ACHN (cell line): ENCODE measurements at regions not wholly inside any gene's neighbourhood (a gene's known extent, or its start where the extent isn't known, plus 50 kb on each side); places are given as distances from the start of the nearest gene placed in this dataset.

Experiments used
- DNase-seq: peaks from one replicate; pipeline ENCODE4 v3.0.0-alpha.2; 2015
- in situ Hi-C: cut with HindIII; loops from 2 replicates; pipeline ENCODE4 v1.10.0; 2017; ENCODE audit warnings: low sequenced_read_pairs, low pct_ligation_motif_present, low pct_unique_long_range_greater_than_20kb

DNA sequence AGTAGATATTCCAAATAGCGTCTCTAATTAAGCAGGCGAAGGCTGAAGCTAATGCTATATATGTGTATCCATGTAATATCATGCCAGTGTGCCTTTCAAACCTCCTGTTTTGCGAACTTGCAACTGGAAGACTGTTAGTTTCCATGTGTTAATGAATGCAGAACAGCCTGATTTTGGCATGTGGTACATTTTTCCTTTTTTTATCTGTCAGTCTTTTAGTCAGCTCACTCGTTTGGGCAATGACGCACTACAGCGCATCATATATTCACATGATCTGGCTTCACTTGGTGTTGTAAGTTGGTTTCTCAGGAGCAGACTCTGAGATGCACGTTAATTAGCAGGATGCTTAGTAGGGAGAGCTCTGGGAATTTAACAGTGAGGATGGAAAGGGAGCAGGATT is 210.4 kb upstream of the CA10 start:
- in situ Hi-C loops: no loop called here
- DNase-seq: no peak

DNA sequence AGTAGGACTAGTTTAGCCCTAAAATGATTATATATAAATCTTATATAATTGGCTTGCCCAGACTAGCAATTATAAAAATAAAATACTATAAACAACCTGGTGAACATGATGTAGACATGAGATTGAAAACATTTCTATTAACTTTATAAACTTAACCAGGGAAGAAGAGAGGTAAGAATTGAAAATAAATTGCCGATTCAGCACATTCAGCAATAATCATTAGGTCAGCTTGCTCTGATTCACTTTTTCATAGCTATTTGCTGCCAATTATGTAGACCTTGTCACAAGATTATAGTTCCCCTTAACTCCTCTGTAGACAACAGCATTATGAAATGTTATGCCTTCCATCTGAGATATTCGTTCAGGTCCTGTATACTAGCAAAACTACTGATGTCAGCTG is 199.3 kb upstream of the CA10 start:
- in situ Hi-C loops: no loop called here
- no peak for DNase-seq

GRCh38 chr17:52336796-52337195 is 178.3 kb upstream of the CA10 start:
- in situ Hi-C loops: no loop called here
- no peak for DNase-seq

DNA sequence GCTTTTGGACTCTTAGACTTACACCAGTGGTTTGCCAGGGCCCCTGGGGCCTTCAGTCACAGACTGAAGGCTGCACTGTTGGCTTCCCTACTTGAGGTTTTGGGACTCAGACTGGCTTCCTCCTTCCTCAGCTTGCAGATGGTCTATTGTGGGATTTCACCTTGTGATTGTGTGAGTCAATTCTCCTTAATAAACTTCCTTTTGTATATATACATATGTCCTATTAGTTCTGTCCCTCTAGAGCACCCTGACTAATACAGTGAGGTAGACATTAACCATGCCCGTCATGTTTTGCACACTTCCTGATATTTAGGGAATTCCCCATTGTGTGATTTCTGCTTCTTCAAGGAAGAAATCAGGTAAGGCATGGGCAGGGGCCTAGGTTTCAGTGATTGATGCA is 147.8 kb upstream of the CA10 start:
- no peak for DNase-seq
- in situ Hi-C loops: no loop called here

GRCh38 chr17:52298881-52299280 is 140.4 kb upstream of the CA10 start:
- in situ Hi-C loops: no loop called here
- DNase-seq: no peak

DNA sequence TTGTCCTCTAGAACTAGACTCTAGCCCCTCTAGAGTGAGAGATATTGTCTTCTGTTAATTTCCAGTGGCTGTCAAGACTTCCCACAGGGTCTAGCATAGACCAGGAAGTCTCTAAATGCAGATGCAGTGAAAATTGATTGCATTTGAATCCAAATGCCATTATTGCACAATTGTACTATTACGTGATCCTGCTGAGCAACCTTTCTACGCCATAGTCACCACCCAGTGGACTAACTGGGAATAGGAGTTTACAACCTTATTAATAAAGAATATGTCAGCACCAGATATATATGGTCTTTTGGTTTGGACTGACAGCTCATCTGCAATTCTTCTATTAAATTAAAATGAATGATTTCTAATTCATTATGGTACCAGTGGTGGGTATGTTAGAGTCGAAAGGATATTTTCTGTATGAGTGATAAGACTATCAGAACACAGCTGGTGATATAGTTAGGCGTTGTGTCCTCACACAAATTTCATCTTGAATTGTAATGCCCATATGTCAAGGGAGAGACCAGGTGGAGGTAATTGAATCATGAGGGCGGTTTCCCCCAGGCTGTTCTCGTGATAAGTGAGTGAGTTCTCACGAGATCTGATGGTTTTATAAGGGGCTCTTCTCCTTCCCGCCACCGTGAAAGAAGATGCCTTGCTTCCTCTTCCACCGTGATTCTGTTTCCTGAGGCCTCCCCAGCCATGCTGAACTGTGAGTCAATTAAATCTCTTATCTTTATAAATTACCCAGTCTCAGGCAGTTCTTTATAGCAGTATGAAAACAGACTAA is 138.9 kb upstream of the CA10 start:
- in situ Hi-C loops: no loop called here
- DNase-seq: peak; percentile 22

DNA sequence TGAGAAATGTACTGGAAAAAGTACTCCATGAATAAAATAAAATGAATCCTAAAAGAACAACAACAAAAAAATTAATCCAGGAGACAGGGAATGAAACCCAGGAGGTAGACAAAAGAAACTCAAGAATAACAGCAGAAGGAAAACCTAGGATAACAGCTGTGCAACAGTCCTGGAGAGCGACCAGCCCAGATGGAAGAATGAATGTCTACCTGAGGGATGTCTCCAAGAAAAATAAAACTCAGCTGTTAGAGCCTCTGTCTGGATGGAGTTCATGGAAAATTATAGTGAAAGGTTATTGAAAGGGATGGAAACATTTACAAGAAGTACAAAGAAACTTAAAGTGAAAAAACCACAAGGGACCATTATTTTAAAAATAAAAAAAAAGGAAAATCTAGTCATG is 135.8 kb upstream of the CA10 start:
- in situ Hi-C loops: no loop called here
- DNase-seq: no peak

- DNase-seq: no peak
Measured at GRCh38 chr17:52287611-52288010, 129.1 kb upstream of the CA10 start.

GRCh38 chr17:52283872-52284271 is 125.4 kb upstream of the CA10 start:
- in situ Hi-C loops: no loop called here
- DNase-seq: no peak

More at GRCh38 chr17:52287611-52288010, 129.1 kb upstream of the CA10 start:
- in situ Hi-C loops: no loop called here

GRCh38 chr17:52276381-52277008 is 118.0 kb upstream of the CA10 start:
- no peak for DNase-seq
- in situ Hi-C loops: no loop called here

DNA sequence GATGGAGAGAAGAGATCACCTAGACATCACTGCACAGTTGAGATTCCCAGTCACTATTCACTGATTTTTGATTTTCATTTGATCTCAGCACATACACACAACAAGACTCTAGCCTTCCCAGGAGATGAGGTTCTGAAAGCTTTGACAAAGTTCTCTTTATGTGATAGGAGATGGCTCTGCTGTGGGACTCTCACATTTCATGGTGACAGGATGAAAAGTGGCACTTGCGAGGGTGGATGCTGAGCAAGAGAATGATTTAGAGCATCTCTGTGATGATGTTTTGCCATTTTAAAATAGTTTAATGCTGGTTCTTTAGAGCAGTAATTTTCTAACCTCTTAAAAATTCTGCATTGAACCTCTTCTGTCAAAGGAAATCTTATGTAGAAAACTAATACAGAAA is 113.3 kb upstream of the CA10 start:
- DNase-seq: no peak
- in situ Hi-C loops: no loop called here

DNA sequence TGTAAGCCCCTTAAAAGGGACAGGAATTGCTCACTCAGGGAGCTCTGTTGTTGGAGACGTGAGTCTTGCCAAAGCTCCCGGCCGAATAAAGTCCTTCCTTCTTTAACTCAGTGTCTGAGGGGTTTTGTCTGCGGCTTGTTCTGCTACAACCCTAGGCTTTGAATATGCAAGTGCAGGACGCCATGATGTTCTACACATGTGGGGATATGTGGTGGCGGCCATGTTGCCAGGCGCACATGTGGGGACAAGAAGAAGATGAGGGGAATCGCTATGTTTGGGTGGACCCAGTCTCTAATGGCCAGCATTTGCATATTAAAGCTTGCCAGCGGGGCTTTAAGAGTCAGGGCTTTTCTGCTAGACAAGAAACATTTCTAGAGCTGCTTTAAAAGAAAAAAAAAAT is 96.8 kb upstream of the CA10 start:
- DNase-seq: no peak
- in situ Hi-C loops: no loop called here

- in situ Hi-C loops: no loop called here
- no peak for DNase-seq
Measured at GRCh38 chr17:52244689-52245088, 86.2 kb upstream of the CA10 start.

GRCh38 chr17:52242268-52242667 is 83.8 kb upstream of the CA10 start:
- in situ Hi-C loops: no loop called here
- no peak for DNase-seq

GRCh38 chr17:52237151-52237550 is 78.6 kb upstream of the CA10 start:
- in situ Hi-C loops: no loop called here
- no peak for DNase-seq

GRCh38 chr17:52235516-52235915 is 77.0 kb upstream of the CA10 start:
- no peak for DNase-seq

GRCh38 chr17:52233632-52234031 is 75.1 kb upstream of the CA10 start:
- DNase-seq: no peak
- in situ Hi-C loops: no loop called here

More at GRCh38 chr17:52235516-52235915, 77.0 kb upstream of the CA10 start:
- in situ Hi-C loops: no loop called here

DNA sequence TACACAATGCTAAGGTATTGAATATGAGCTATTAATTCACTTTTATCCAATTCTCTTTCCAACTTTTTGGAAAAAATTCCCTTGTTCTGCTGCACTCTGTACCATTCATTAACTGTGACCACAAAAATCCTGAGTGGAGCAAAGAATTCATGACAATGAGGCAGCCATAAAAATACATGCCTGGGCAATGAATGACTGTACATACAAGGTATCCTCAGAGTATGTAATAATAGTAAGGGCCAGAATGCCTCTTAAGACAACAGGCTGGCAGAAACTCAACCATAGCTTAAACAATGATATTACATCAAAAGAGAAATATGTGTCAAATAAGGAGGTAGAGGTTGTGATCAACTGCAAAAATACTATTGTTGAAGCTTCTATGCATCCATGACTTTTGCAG is 74.7 kb upstream of the CA10 start:
- no peak for DNase-seq
- in situ Hi-C loops: no loop called here

DNA sequence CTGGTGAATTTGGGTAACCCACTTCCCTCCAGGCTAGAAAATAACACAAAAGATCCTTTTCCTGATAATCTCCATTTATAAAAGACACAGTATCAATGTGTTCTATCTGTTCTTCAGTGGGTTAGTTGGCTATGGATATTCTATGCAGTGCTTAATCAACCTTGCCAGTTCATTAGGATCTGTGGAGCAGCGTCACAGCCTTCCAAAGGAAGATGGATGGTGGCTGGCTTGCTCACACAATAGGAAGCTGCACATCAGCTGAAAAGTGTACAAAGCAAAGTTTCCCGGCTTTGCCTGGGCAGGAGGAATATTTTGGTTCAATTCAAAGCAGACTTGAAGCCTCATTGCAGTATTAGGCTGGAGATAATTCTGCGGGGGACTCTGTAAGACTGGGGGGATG is 70.3 kb upstream of the CA10 start:
- in situ Hi-C loops: no loop called here
- no peak for DNase-seq

- in situ Hi-C loops: no loop called here
Measured at GRCh38 chr17:52227926-52228325, 69.4 kb upstream of the CA10 start.

More at GRCh38 chr17:52227926-52228325, 69.4 kb upstream of the CA10 start:
- DNase-seq: no peak
